K562 (cell line): ENCODE measurements at regions not wholly inside any gene's neighbourhood (a gene's known extent, or its start where the extent isn't known, plus 50 kb on each side); places are given as distances from the start of the nearest gene placed in this dataset.

Experiments used
- ATAC-seq: fragments of 200-7000 bp; cut with Tn5 transposase; 3 replicates; pipeline ENCODE4 v1.9.1; 2020; ENCODE audit warnings: moderate library complexity
- BruUV-seq: library from RNA; stranded (reverse); fragments of 400-500 nt; replicated peaks from 2 replicates; lab custom pipeline; 2021; lab: Mats Ljungman, UMichigan
- CTCF ChIA-PET: fragments of 300-600 bp; formaldehyde crosslinking; extraction: SDS; loops from one replicate; lab custom pipeline; 2021; ENCODE audit warnings: low intra/inter-chr PET ratio; lab: Yijun Ruan, JAX
- POLR2A ChIA-PET: fragments of 300-600, 350-650 bp; sonication (Branson Sonifier 250); formaldehyde crosslinking; extraction: SDS; loops from one replicate; lab custom pipeline; 2021; ENCODE audit warnings: antibody characterized with exemption, inconsistent platforms; lab: Yijun Ruan, JAX
- DNase-seq, 4 experiments: peaks; one replicate each; pipeline versions ENCODE4 v3.0.0 to v3.0.0-alpha.2; 2011 to 2018; ENCODE audit warnings: low spot score in 3 of 4, mixed read lengths in 3 of 4; ENCODE audit errors: extremely low read depth in 1 of 4
- FAIRE-seq: peaks from 2 replicates; lab custom pipeline; 2011; peaks lifted over from hg19 to GRCh38; lab: Jason Lieb, UNC
- H2AFZ ChIP-seq: 2 replicates; pipeline ENCODE4 v1.6.0; 2011; ENCODE audit warnings: low read depth, low read length, control low read depth, inconsistent platforms
- H3K27ac ChIP-seq: fragments of 200-600 bp; 3 replicates; pipeline ENCODE4 v1.8.0; 2011; ENCODE audit warnings: low read depth, mild to moderate bottlenecking, control low read depth, inconsistent platforms, low read length, moderate library complexity, mixed read lengths; ENCODE audit errors: extremely low read depth
- H3K27me3 ChIP-seq, 2 experiments: fragments of 300-600 bp in 1 of 2; 2 replicates in 1 of 2; 3 replicates in 1 of 2; pipeline versions ENCODE4 v1.6.0 to v1.8.0; 2011; ENCODE audit warnings: inconsistent platforms in 2 of 2, low read length in 2 of 2, mild to moderate bottlenecking in 1 of 2, mixed read lengths in 1 of 2, moderate library complexity in 1 of 2; ENCODE audit not compliant: control insufficient read depth in 2 of 2, insufficient read depth in 2 of 2
- H3K36me3 ChIP-seq: fragments of 300-600 bp; 3 replicates; pipeline ENCODE4 v1.8.0; 2011; ENCODE audit warnings: mild to moderate bottlenecking, low read length, inconsistent platforms; ENCODE audit not compliant: control insufficient read depth, insufficient read depth
- H3K4me1 ChIP-seq, 2 experiments: fragments of 200-600 bp in 1 of 2; replicated peaks in 1 of 2; 2 replicates in 1 of 2; 3 replicates in 1 of 2; pipeline versions ENCODE4 v1.5.1 to v1.8.0; 2011; ENCODE audit warnings: inconsistent platforms in 2 of 2, low read length in 2 of 2, mild to moderate bottlenecking in 1 of 2, mixed read lengths in 1 of 2, moderate library complexity in 1 of 2; ENCODE audit not compliant: control insufficient read depth in 2 of 2, insufficient read depth in 2 of 2
- H3K4me2 ChIP-seq: 2 replicates; pipeline ENCODE4 v1.6.1; 2011; ENCODE audit warnings: low read length, control low read depth, inconsistent platforms, mixed read lengths; ENCODE audit not compliant: insufficient read depth
- H3K4me3 ChIP-seq: fragments of 200-600 bp; sonication (generic), shearing (Covaris generic); 2 replicates; pipeline ENCODE4 v1.5.1; 2016; ENCODE audit warnings: control low read depth, inconsistent platforms
- H3K79me2 ChIP-seq: fragments of 200-600 bp; 3 replicates; pipeline ENCODE4 v1.8.0; 2011; ENCODE audit warnings: low read length, inconsistent platforms; ENCODE audit not compliant: control insufficient read depth, insufficient read depth
- H3K9ac ChIP-seq, 2 experiments: 2 replicates each; pipeline versions ENCODE4 v1.6.0 to v1.6.1; 2011; ENCODE audit warnings: low read depth in 2 of 2, low read length in 2 of 2, control low read depth in 1 of 2, inconsistent platforms in 1 of 2, mild to moderate bottlenecking in 1 of 2, mixed read lengths in 1 of 2; ENCODE audit not compliant: insufficient read depth in 1 of 2
- H3K9me1 ChIP-seq: one replicate; pipeline ENCODE4 v1.6.0; 2011; ENCODE audit warnings: inconsistent platforms, mild to moderate bottlenecking, low read length, moderate library complexity; ENCODE audit not compliant: control insufficient read depth, insufficient read depth
- H3K9me3 ChIP-seq: replicated peaks from 2 replicates; pipeline ENCODE4 v1.5.1; 2011; ENCODE audit warnings: low read depth, low read length, inconsistent platforms; ENCODE audit not compliant: control insufficient read depth, insufficient read depth
- H4K20me1 ChIP-seq: replicated peaks from 2 replicates; pipeline ENCODE4 v1.6.1; 2011; ENCODE audit warnings: low read length, inconsistent platforms, mixed read lengths; ENCODE audit not compliant: control insufficient read depth, insufficient read depth
- BHLHE40 ChIP-seq: IDR thresholded peaks from 2 replicates; pipeline ENCODE4 v1.6.1; 2011; ENCODE audit warnings: low read length, improper control_type of control experiment
- BRD4 ChIP-seq: fragments of 200-600 bp; sonication (generic); IDR thresholded peaks from 2 replicates; pipeline ENCODE4 v1.6.1; 2017; ENCODE audit warnings: inconsistent platforms
- CHD1 ChIP-seq: fragments of 200-600 bp; sonication (generic); IDR thresholded peaks from one replicate; pipeline ENCODE4 v1.6.1; 2012; ENCODE audit warnings: mild to moderate bottlenecking, moderate library complexity, low read length, inconsistent platforms
- CTCFL ChIP-seq: IDR thresholded peaks from 2 replicates; pipeline ENCODE4 v1.6.1; 2011; ENCODE audit warnings: borderline replicate concordance, low read depth, mild to moderate bottlenecking, moderate library complexity, low read length; ENCODE audit not compliant: insufficient read depth, poor library complexity, severe bottlenecking
- E2F3 ChIP-seq: fragments of 250-450 bp; sonication (Bioruptor Pico); IDR thresholded peaks from 2 replicates; pipeline ENCODE4 v1.4.0; 2020; ENCODE audit warnings: mild to moderate bottlenecking
- FOXA1 ChIP-seq: fragments of 450-650 bp; IDR thresholded peaks from 2 replicates; pipeline ENCODE4 v1.6.1; 2016; ENCODE audit warnings: mild to moderate bottlenecking, borderline replicate concordance
- HDAC3 ChIP-seq: fragments of 450-650 bp; IDR thresholded peaks from 2 replicates; pipeline ENCODE4 v1.6.1; 2018; ENCODE audit warnings: borderline replicate concordance, mild to moderate bottlenecking, moderate library complexity; ENCODE audit not compliant: partially characterized antibody
- HMGN3 ChIP-seq: IDR thresholded peaks from 2 replicates; pipeline ENCODE4 v1.6.1; 2011; ENCODE audit warnings: borderline replicate concordance, low read depth, mild to moderate bottlenecking, mixed read lengths, low read length; ENCODE audit not compliant: insufficient read length; ENCODE audit errors: extremely low read depth
- KAT2B ChIP-seq: IDR thresholded peaks from one replicate; pipeline ENCODE4 v1.6.1; 2012; ENCODE audit warnings: low read depth, mild to moderate bottlenecking, control low read depth, inconsistent platforms, low read length, moderate library complexity
- KDM2B ChIP-seq: fragments of 250-450 bp; sonication (Bioruptor Pico); IDR thresholded peaks from 2 replicates; pipeline ENCODE4 v1.8.0; 2021; ENCODE audit warnings: mild to moderate bottlenecking, moderate library complexity
- NRF1 ChIP-seq, 2 experiments: fragments of 450-650 bp; IDR thresholded peaks in 1 of 2; conservative IDR thresholded peaks in 1 of 2; 2 replicates each; pipeline ENCODE4 v1.6.1; 2014; ENCODE audit warnings: mild to moderate bottlenecking in 2 of 2
- SNRNP70 ChIP-seq: fragments of 200-400 bp; formaldehyde crosslinking; optimal IDR thresholded peaks from 2 replicates; pipeline ENCODE3; 2017; ENCODE audit warnings: low read depth, low read length
- SUPT5H ChIP-seq: fragments of 450-650 bp; IDR thresholded peaks from 2 replicates; pipeline ENCODE4 v1.6.1; 2016
- THRA ChIP-seq: fragments of 450-650 bp; IDR thresholded peaks from 2 replicates; pipeline ENCODE4 v1.6.1; 2017; ENCODE audit warnings: mild to moderate bottlenecking, moderate library complexity
- USF1 ChIP-seq: sonication (generic); formaldehyde crosslinking; IDR thresholded peaks from 2 replicates; pipeline ENCODE4 v1.9.0; 2022; ENCODE audit warnings: mild to moderate bottlenecking, missing genetic modification reagents
- ZNF224 ChIP-seq: sonication (generic); formaldehyde crosslinking; IDR thresholded peaks from 2 replicates; pipeline ENCODE4 v1.8.0; 2022; ENCODE audit warnings: mild to moderate bottlenecking, missing genetic modification reagents
- WGBS: fragments of 100-300 bp; shearing (Covaris generic); methylation state at CpG from one replicate; pipeline ENCODE4 v1.1.6; 2016; ENCODE audit warnings: low coverage, mixed read lengths; ENCODE audit not compliant: insufficient coverage; ENCODE audit errors: missing lambda C conversion rate; 5-methylcytosine and 5-hydroxymethylcytosine counted together
- in situ Hi-C: fragments of 300-500 bp; cut with MboI; formaldehyde crosslinking; loops from 4 replicates; pipeline ENCODE4 v1.15.0; 2018; ENCODE audit warnings: inconsistent platforms, mixed read lengths
- intact Hi-C: fragments of 100-400 bp; cut with micrococcal nuclease; formaldehyde crosslinking; loops from 2 replicates; pipeline ENCODE4 v1.14.2; 2022

- Histone ChIP-seq H3K36me3 (no peaks in the 10 kb centered on the region), H3K4me2 (no peak overlapping the region), H3K9me1 (no peaks in the 10 kb centered on the region), H3K27ac (no peak overlapping the region), H2AFZ (no peak overlapping the region), H3K9me3 (no peaks in the 10 kb centered on the region), H3K4me3 (no peak overlapping the region), H3K9ac (no peak overlapping the region), H3K79me2 (no peaks in the 10 kb centered on the region), H4K20me1 (no peaks in the 10 kb centered on the region; the same call in 1 of the 2 replicates), H3K27me3 (no peaks in the 10 kb centered on the region), H3K4me1 (no peaks in the 10 kb centered on the region)
- intact Hi-C loops (no loop called here), in situ Hi-C loops (no loop called here)
- no peak for DNase-seq
- ATAC-seq = no peak
- POLR2A ChIA-PET = no interaction called here
- BruUV-seq = no TSS peak
- 64% methylated on average over 5 of the region's 6 CpGs for WGBS
- no peak for FAIRE-seq
- CTCF ChIA-PET = no interaction called here
- TF ChIP-seq E2F3 (CRISPR knock-in tag) (no peak), NRF1 (conservative IDR thresholded peaks at IDR 0.05 in 1 of 2, IDR thresholded peaks at IDR 0.05 in 1 of 2) (no peak), USF1 (no peak), CTCFL (no peak), HMGN3 (no peak), THRA (no peak), KDM2B (CRISPR knock-in tag) (no peak), BRD4 (no peak), CHD1 (no peak), FOXA1 (no peak), SNRNP70 (no peak), ZNF224 (no peak), KAT2B (no peak), HDAC3 (no peak), BHLHE40 (no peak), SUPT5H (no peak)
Observed at GRCh38 chr22:47826016-47826415, 1063.6 kb downstream of the TBC1D22A start.
